ENCODE measurements at regions not wholly inside any gene's neighbourhood (a gene's known extent, or its start where the extent isn't known, plus 50 kb on each side); places are given as distances from the start of the nearest gene placed in this dataset.
"Not testable (repeated sequence)": the region's sequence is repeated elsewhere in the genome, so short reads cannot be mapped to it uniquely, and the experiment has no call there.

DNA sequence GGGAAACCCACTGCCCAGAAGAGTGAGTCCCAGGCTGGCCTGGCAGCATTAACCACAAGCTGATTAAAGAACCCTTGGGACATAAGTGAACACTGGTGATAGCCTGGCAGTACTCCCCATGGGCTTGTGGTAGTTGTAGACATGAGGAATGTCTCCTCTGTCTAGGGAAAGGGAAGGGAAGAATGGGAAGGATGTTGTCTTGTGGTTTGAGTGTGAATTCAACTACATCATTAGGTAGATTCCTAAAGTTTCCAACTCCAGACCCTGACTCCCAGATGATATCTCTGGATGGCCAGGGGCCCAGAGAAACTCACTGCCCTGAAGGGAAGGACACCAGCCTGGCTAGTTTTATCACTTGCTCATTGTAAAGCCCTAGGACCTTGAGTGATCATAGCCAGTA lies 1012.4 kb upstream of the COX7C start:
- Mint-ChIP-seq H3K27ac (ENCODE audit: unreplicated experiment) (no peak overlapping the region), H3K4me3 (ENCODE audit: low read depth, unreplicated experiment) (no peak overlapping the region), H3K4me1 (ENCODE audit: low read depth, unreplicated experiment) (no peaks in the 10 kb centered on the region), H3K36me3 (ENCODE audit: insufficient read depth, unreplicated experiment) (no peaks in the 10 kb centered on the region), H3K9me3 (ENCODE audit: low read depth, unreplicated experiment) (no peaks in the 10 kb centered on the region), H3K27me3 (ENCODE audit: unreplicated experiment) (no peaks in the 10 kb centered on the region)
- CTCF ChIA-PET: interaction anchor here (0.6 kb wide), 1 partner anchor 1653 kb away, joined by 6 read pairs; no protein-coding TSS in a partner anchor
- intact Hi-C loops (cut with micrococcal nuclease; ENCODE audit: unreplicated experiment): no loop called here
- no TSS peak for BruUV-seq (replicated peaks)
- TF ChIP-seq, protein P1, sequence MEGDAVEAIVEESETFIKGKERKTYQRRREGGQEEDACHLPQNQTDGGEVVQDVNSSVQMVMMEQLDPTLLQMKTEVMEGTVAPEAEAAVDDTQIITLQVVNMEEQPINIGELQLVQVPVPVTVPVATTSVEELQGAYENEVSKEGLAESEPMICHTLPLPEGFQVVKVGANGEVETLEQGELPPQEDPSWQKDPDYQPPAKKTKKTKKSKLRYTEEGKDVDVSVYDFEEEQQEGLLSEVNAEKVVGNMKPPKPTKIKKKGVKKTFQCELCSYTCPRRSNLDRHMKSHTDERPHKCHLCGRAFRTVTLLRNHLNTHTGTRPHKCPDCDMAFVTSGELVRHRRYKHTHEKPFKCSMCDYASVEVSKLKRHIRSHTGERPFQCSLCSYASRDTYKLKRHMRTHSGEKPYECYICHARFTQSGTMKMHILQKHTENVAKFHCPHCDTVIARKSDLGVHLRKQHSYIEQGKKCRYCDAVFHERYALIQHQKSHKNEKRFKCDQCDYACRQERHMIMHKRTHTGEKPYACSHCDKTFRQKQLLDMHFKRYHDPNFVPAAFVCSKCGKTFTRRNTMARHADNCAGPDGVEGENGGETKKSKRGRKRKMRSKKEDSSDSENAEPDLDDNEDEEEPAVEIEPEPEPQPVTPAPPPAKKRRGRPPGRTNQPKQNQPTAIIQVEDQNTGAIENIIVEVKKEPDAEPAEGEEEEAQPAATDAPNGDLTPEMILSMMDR (IDR thresholded peaks at IDR 0.05; ENCODE audit: unreplicated experiment): no peak
- DNase-seq: no peak

DNA sequence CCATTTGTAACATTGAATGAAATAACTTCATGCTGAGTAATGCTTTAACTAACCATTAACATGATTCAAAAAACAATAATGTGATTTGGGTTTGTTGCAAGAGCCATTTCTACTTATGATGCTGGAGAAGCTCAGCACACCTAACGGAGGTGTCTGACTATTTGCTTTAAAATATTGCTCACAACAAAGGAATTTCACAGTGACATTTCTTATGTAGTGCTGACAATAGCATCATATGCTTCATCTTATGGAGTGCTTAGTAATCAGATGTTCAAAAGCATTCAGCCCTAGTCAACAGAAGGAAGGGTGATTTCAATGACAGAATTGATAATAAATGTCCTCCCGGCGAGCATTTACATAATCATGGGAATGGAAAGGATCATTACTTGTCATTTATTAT lies 1003.3 kb upstream of the COX7C start:
- CTCF ChIA-PET: no interaction called here
- Mint-ChIP-seq H3K27ac (ENCODE audit: unreplicated experiment) (no peak overlapping the region), H3K36me3 (ENCODE audit: insufficient read depth, unreplicated experiment) (no peaks in the 10 kb centered on the region), H3K4me3 (ENCODE audit: low read depth, unreplicated experiment) (no peak overlapping the region), H3K27me3 (ENCODE audit: unreplicated experiment) (no peaks in the 10 kb centered on the region), H3K9me3 (ENCODE audit: low read depth, unreplicated experiment) (peaks cover 3% of the 10 kb centered on the region), H3K4me1 (ENCODE audit: low read depth, unreplicated experiment) (no peaks in the 10 kb centered on the region)
- no TSS peak for BruUV-seq (replicated peaks)
- DNase-seq: no peak
- TF ChIP-seq, protein P1 (IDR thresholded peaks at IDR 0.05; ENCODE audit: unreplicated experiment): no peak
- intact Hi-C loops (cut with micrococcal nuclease; ENCODE audit: unreplicated experiment): no loop called here

DNA sequence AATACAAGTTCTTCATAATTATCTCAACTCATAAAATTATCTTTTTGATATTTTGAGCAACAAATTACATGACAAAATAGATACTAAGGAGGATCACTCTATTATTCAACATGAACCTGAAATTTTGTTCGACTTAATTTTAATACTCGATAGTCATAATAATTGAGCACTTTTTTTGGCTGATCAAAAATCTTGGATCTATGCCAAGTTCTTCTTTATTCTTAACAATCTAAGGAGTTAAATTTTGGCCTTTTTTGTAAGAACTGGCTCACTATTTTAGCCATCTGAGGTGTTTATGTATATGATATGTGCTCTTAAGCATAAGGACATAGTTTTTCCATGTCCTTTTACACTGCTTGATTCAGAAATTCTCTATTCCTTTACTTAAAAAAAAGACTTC lies 996.1 kb upstream of the COX7C start:
- Mint-ChIP-seq H3K27ac (ENCODE audit: unreplicated experiment) (no peak overlapping the region), H3K36me3 (ENCODE audit: insufficient read depth, unreplicated experiment) (no peaks in the 10 kb centered on the region), H3K4me3 (ENCODE audit: low read depth, unreplicated experiment) (no peak overlapping the region), H3K27me3 (ENCODE audit: unreplicated experiment) (no peaks in the 10 kb centered on the region), H3K9me3 (ENCODE audit: low read depth, unreplicated experiment) (peaks cover 6% of the 10 kb centered on the region), H3K4me1 (ENCODE audit: low read depth, unreplicated experiment) (no peaks in the 10 kb centered on the region)
- intact Hi-C loops (cut with micrococcal nuclease; ENCODE audit: unreplicated experiment): no loop called here
- CTCF ChIA-PET: no interaction called here
- TF ChIP-seq, protein P1 (IDR thresholded peaks at IDR 0.05; ENCODE audit: unreplicated experiment): no peak
- no peak for DNase-seq
- no TSS peak for BruUV-seq (replicated peaks)

DNA sequence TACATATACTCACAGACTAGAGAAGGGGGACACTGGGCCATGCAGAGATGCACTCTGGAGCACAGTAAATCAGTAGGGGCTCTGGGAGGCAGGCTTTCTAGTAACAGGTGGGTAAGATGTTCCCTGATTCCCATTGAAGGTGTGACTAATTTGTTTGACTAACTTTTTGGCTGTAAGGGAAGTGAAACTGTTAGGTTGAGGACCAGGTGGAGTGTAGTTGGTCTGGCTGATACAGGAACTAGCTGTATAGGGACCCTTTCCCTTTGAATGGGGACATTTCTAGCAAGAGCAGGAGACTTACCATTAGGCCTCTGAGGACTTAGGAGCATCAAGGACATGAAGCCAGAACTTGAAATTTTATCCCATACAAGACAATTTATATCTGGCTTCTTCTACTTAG lies 989.6 kb upstream of the COX7C start:
- Mint-ChIP-seq H3K27ac (ENCODE audit: unreplicated experiment) (no peak overlapping the region), H3K4me3 (ENCODE audit: low read depth, unreplicated experiment) (no peak overlapping the region), H3K27me3 (ENCODE audit: unreplicated experiment) (no peaks in the 10 kb centered on the region), H3K4me1 (ENCODE audit: low read depth, unreplicated experiment) (no peaks in the 10 kb centered on the region), H3K9me3 (ENCODE audit: low read depth, unreplicated experiment) (no peaks in the 10 kb centered on the region), H3K36me3 (ENCODE audit: insufficient read depth, unreplicated experiment) (no peaks in the 10 kb centered on the region)
- no peak for DNase-seq
- CTCF ChIA-PET: no interaction called here
- TF ChIP-seq, protein P1 (IDR thresholded peaks at IDR 0.05; ENCODE audit: unreplicated experiment): no peak
- intact Hi-C loops (cut with micrococcal nuclease; ENCODE audit: unreplicated experiment): no loop called here
- BruUV-seq (replicated peaks): no TSS peak

DNA sequence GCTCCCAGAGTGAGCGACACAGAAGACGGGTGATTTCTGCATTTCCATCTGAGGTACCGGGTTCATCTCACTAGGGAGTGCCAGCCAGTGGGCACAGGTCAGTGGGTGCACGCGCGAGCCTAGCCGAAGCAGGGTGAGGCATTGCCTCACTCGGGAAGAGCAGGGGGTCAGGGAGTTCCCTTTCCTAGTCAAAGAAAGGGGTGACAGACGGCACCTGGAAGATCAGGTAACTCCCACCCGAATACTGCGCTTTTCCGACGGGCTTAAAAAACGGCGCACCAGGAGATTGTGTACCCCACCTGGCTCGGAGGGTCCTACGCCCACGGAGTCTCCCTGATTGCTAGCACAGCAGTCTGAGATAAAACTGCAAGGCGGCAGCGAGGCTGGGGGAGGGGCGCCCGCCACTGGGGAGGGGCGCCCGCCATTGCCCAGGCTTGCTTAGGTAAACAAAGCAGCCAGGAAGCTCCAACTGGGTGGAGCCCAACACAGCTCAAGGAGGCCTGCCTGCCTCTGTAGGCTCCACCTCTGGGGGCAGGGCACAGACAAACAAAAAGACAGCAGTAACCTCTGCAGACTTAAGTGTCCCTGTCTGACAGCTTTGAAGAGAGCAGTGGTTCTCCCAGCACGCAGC lies 979.1 kb upstream of the COX7C start:
- intact Hi-C loops (cut with micrococcal nuclease; ENCODE audit: unreplicated experiment); CTCF ChIA-PET; H3K36me3 Mint-ChIP-seq (ENCODE audit: insufficient read depth, unreplicated experiment); H3K4me1 Mint-ChIP-seq (ENCODE audit: low read depth, unreplicated experiment); BruUV-seq (replicated peaks); H3K27ac Mint-ChIP-seq (ENCODE audit: unreplicated experiment); H3K9me3 Mint-ChIP-seq (ENCODE audit: low read depth, unreplicated experiment); H3K27me3 Mint-ChIP-seq (ENCODE audit: unreplicated experiment); DNase-seq; H3K4me3 Mint-ChIP-seq (ENCODE audit: low read depth, unreplicated experiment): not testable (repeated sequence)
